H9 (cell line): ENCODE measurements at regions not wholly inside any gene's neighbourhood (a gene's known extent, or its start where the extent isn't known, plus 50 kb on each side); places are given as distances from the start of the nearest gene placed in this dataset.

Experiments used
- DNase-seq: peaks from one replicate; pipeline ENCODE4 v3.0.0-alpha.2; 2017
- H2AFZ ChIP-seq: one replicate; pipeline ENCODE4 v1.6.1; 2013; ENCODE audit warnings: mild to moderate bottlenecking, low read length, control low read depth, moderate library complexity
- H2AK5ac ChIP-seq: 2 replicates; pipeline ENCODE4 v1.6.1; 2013; ENCODE audit warnings: low read length, control low read depth, mixed read lengths; ENCODE audit not compliant: insufficient read length
- H2BK120ac ChIP-seq: one replicate; pipeline ENCODE4 v1.6.1; 2013; ENCODE audit warnings: low read depth, mild to moderate bottlenecking, low read length, control low read depth, inconsistent platforms; ENCODE audit not compliant: poor library complexity, severe bottlenecking
- H2BK12ac ChIP-seq: 2 replicates; pipeline ENCODE4 v1.6.1; 2013; ENCODE audit warnings: low read length, control low read depth, mixed read lengths, low read depth; ENCODE audit not compliant: insufficient read length
- H2BK15ac ChIP-seq: 2 replicates; pipeline ENCODE4 v1.6.1; 2013; ENCODE audit warnings: low read depth, low read length, control low read depth
- H2BK20ac ChIP-seq: one replicate; pipeline ENCODE4 v1.6.1; 2013; ENCODE audit warnings: low read depth, mild to moderate bottlenecking, low read length, control low read depth, inconsistent platforms; ENCODE audit not compliant: poor library complexity, severe bottlenecking
- H2BK5ac ChIP-seq: 2 replicates; pipeline ENCODE4 v1.6.1; 2013; ENCODE audit warnings: low read length, control low read depth, mixed read lengths; ENCODE audit not compliant: insufficient read length
- H3K14ac ChIP-seq: 2 replicates; pipeline ENCODE4 v1.6.1; 2013; ENCODE audit warnings: low read length, control low read depth; ENCODE audit not compliant: insufficient read depth
- H3K18ac ChIP-seq: 2 replicates; pipeline ENCODE4 v1.6.1; 2013; ENCODE audit warnings: low read depth, mild to moderate bottlenecking, mixed read lengths, low read length, control low read depth; ENCODE audit not compliant: insufficient read length
- H3K23ac ChIP-seq: 2 replicates; pipeline ENCODE4 v1.6.1; 2013; ENCODE audit warnings: low read length, control low read depth, mixed read lengths, low read depth; ENCODE audit not compliant: insufficient read length
- H3K23me2 ChIP-seq: 2 replicates; pipeline ENCODE4 v1.6.1; 2013; ENCODE audit warnings: low read depth, mild to moderate bottlenecking, mixed read lengths, low read length, control low read depth; ENCODE audit not compliant: insufficient read length, poor library complexity, severe bottlenecking
- H3K27ac ChIP-seq: 2 replicates; pipeline ENCODE4 v1.5.1; 2013; ENCODE audit warnings: low read length, control low read depth, mixed read lengths, low read depth; ENCODE audit not compliant: insufficient read length
- H3K27me3 ChIP-seq: 2 replicates; pipeline ENCODE4 v1.6.1; 2013; ENCODE audit warnings: low read length, control low read depth, inconsistent platforms; ENCODE audit not compliant: insufficient read depth
- H3K4ac ChIP-seq: 2 replicates; pipeline ENCODE4 v1.6.1; 2013; ENCODE audit warnings: low read depth, mild to moderate bottlenecking, control low read depth, inconsistent platforms, low read length, moderate library complexity
- H3K4me1 ChIP-seq: 2 replicates; pipeline ENCODE4 v1.6.1; 2013; ENCODE audit warnings: low read length, control low read depth, inconsistent platforms; ENCODE audit not compliant: insufficient read depth
- H3K4me2 ChIP-seq: 2 replicates; pipeline ENCODE4 v1.6.1; 2013; ENCODE audit warnings: low read length, control low read depth, mixed read lengths; ENCODE audit not compliant: insufficient read length, insufficient read depth
- H3K56ac ChIP-seq: 2 replicates; pipeline ENCODE4 v1.6.1; 2013; ENCODE audit warnings: low read depth, mild to moderate bottlenecking, mixed read lengths, low read length, control low read depth; ENCODE audit not compliant: insufficient read length
- H3K79me1 ChIP-seq: 2 replicates; pipeline ENCODE4 v1.6.1; 2013; ENCODE audit warnings: low read depth, mild to moderate bottlenecking, moderate library complexity, low read length, control low read depth, inconsistent platforms; ENCODE audit not compliant: insufficient read depth, poor library complexity, severe bottlenecking
- H3K79me2 ChIP-seq: 2 replicates; pipeline ENCODE4 v1.6.1; 2013; ENCODE audit warnings: low read length, control low read depth, inconsistent platforms; ENCODE audit not compliant: insufficient read depth
- H3K9ac ChIP-seq: 2 replicates; pipeline ENCODE4 v1.6.1; 2013; ENCODE audit warnings: low read length, control low read depth, mixed read lengths; ENCODE audit not compliant: insufficient read length; ENCODE audit errors: extremely low read depth
- H3K9me3 ChIP-seq: one replicate; pipeline ENCODE4 v1.6.1; 2013; ENCODE audit warnings: low read depth, low read length, inconsistent platforms; ENCODE audit not compliant: control insufficient read depth
- H3T11ph ChIP-seq: one replicate; pipeline ENCODE4 v1.6.1; 2013; ENCODE audit warnings: mild to moderate bottlenecking, low read length, control low read depth, inconsistent platforms
- H4K20me1 ChIP-seq: one replicate; pipeline ENCODE4 v1.6.1; 2013; ENCODE audit not compliant: control insufficient read depth, insufficient read length, insufficient read depth
- H4K5ac ChIP-seq: 2 replicates; pipeline ENCODE4 v1.6.1; 2013; ENCODE audit warnings: low read depth, mild to moderate bottlenecking, mixed read lengths, low read length, control low read depth; ENCODE audit not compliant: insufficient read length
- H4K8ac ChIP-seq: replicated peaks from 2 replicates; pipeline ENCODE4 v1.6.1; 2013; ENCODE audit warnings: low read length, control low read depth, mixed read lengths, low read depth; ENCODE audit not compliant: insufficient read length
- H4K91ac ChIP-seq: 2 replicates; pipeline ENCODE4 v1.6.1; 2013; ENCODE audit warnings: low read depth, mild to moderate bottlenecking, moderate library complexity, mixed read lengths, low read length, control low read depth; ENCODE audit not compliant: insufficient read length
- H3K27ac Mint-ChIP-seq, 3 experiments: 2 replicates in 2 of 3; 3 replicates in 1 of 3; pipeline ENCODE4 v1.8.0; 2020 to 2021; ENCODE audit warnings: mixed read lengths in 3 of 3, mild to moderate bottlenecking in 1 of 3, moderate library complexity in 1 of 3
- H3K27me3 Mint-ChIP-seq: 2 replicates; pipeline ENCODE4 v1.8.0; 2021; ENCODE audit warnings: low read depth, mild to moderate bottlenecking, moderate library complexity, mixed read lengths
- H3K36me3 Mint-ChIP-seq, 3 experiments: 2 replicates in 2 of 3; 3 replicates in 1 of 3; pipeline ENCODE4 v1.8.0; 2020 to 2021; ENCODE audit warnings: low read depth in 3 of 3, mixed read lengths in 3 of 3; ENCODE audit not compliant: insufficient read depth in 1 of 3
- H3K4me1 Mint-ChIP-seq, 2 experiments: 2 replicates each; pipeline ENCODE4 v1.8.0; 2020; ENCODE audit warnings: mixed read lengths in 2 of 2
- H3K4me3 Mint-ChIP-seq, 2 experiments: 2 replicates in 1 of 2; 3 replicates in 1 of 2; pipeline ENCODE4 v1.8.0; 2020 to 2021; ENCODE audit warnings: mild to moderate bottlenecking in 2 of 2, mixed read lengths in 2 of 2, moderate library complexity in 1 of 2
- H3K9me3 Mint-ChIP-seq, 2 experiments: 2 replicates in 1 of 2; 3 replicates in 1 of 2; pipeline ENCODE4 v1.8.0; 2020; ENCODE audit warnings: mild to moderate bottlenecking in 2 of 2, mixed read lengths in 2 of 2, moderate library complexity in 1 of 2
- CTCF ChIP-seq: fragments of 200-600 bp; sonication (generic); conservative IDR thresholded peaks from 3 replicates; pipeline ENCODE4 v1.8.0; 2021; ENCODE audit warnings: antibody characterized with exemption, mild to moderate bottlenecking
- WGBS: extraction: QIAGEN DNeasy Blood & Tissue Kit; methylation state at CpG from one replicate; pipeline ENCODE4 v1.1.7; 2013; ENCODE audit warnings: missing lambda C conversion rate, low lambda C conversion rate, mixed read lengths; ENCODE audit not compliant: insufficient read length; ENCODE audit errors: extremely low coverage; 5-methylcytosine and 5-hydroxymethylcytosine counted together

- no peaks in the 10 kb centered on the region for H4K20me1 ChIP-seq
- H3K79me2 ChIP-seq, result no peaks in the 10 kb centered on the region
- no peak for TF ChIP-seq CTCF
- WGBS, result no CpG with 5 or more reads among the region's 13 CpGs
- DNase-seq, result no peak
- no peak overlapping the region for H4K8ac ChIP-seq
- Mint-ChIP-seq H3K36me3 (peaks cover 0 to 11% (median 2%) of the 10 kb centered on the region in 3 experiments; a peak in 4 of 7 replicates), H3K27ac (no peak overlapping the region), H3K4me1 (peaks cover 34% of the 10 kb centered on the region in 2 experiments), H3K9me3 (peaks cover 9% of the 10 kb centered on the region in 2 experiments; a peak in 4 of 5 replicates), H3K4me3 (no peak overlapping the region), H3K27me3 (peaks cover 5% of the 10 kb centered on the region)
- no peak overlapping the region for H3K56ac ChIP-seq
- no peak overlapping the region for H3K4me2 ChIP-seq
- no peak overlapping the region for H3K14ac ChIP-seq
- H2BK120ac ChIP-seq, result no peak overlapping the region
- H4K5ac ChIP-seq, result no peak overlapping the region
- no peak overlapping the region for H3K9ac ChIP-seq
- no peak overlapping the region for H3T11ph ChIP-seq
- H3K27ac ChIP-seq, result no peak overlapping the region
- no peak overlapping the region for H2AFZ ChIP-seq
- no peak overlapping the region for H2BK15ac ChIP-seq
- H3K27me3 ChIP-seq, result 0 out of 2 replicates have a peak, but pooled peaks cover 2% of the 10 kb centered on the region
- no peak overlapping the region for H3K18ac ChIP-seq
- no peak overlapping the region for H3K4ac ChIP-seq
- H3K23me2 ChIP-seq, result no peaks in the 10 kb centered on the region
- H3K79me1 ChIP-seq, result no peaks in the 10 kb centered on the region
- H2BK20ac ChIP-seq, result no peak overlapping the region
- H3K4me1 ChIP-seq, result peaks cover 12% of the 10 kb centered on the region
- no peak overlapping the region for H2BK12ac ChIP-seq
- no peak overlapping the region for H3K23ac ChIP-seq
- no peak overlapping the region for H2AK5ac ChIP-seq
- H4K91ac ChIP-seq, result no peak overlapping the region
- H2BK5ac ChIP-seq, result no peak overlapping the region
- no peaks in the 10 kb centered on the region for H3K9me3 ChIP-seq
These were observed 233.0 kb upstream of the KAZN start for GRCh38 chr1:14365301-14365988.
